GM18867 (cell line): ENCODE measurements at regions not wholly inside any gene's neighbourhood (a gene's known extent, or its start where the extent isn't known, plus 50 kb on each side); places are given as distances from the start of the nearest gene placed in this dataset.

Experiments used
- ATAC-seq: cut with Tn5 transposase; IDR thresholded peaks from one replicate; pipeline ENCODE4 v1.9.1; 2021; ENCODE audit warnings: mild to moderate bottlenecking, moderate library complexity; ENCODE audit not compliant: unreplicated experiment

- no peak for ATAC-seq
Observed at GRCh38 chrX:45714866-45715265, 514.2 kb upstream of the DIPK2B start.

- ATAC-seq, result no peak
Observed at GRCh38 chrX:45712067-45712466, 511.4 kb upstream of the DIPK2B start.

- no peak for ATAC-seq
Observed at GRCh38 chrX:45711231-45711630, 510.6 kb upstream of the DIPK2B start.

GRCh38 chrX:45710081-45710801 is 509.6 kb upstream of the DIPK2B start:
- peak; percentile 78 for ATAC-seq

GRCh38 chrX:45709381-45709780 is 508.7 kb upstream of the DIPK2B start:
- no peak for ATAC-seq

GRCh38 chrX:45699158-45699557 is 498.5 kb upstream of the DIPK2B start:
- no peak for ATAC-seq

GRCh38 chrX:45697591-45697990 is 496.9 kb upstream of the DIPK2B start:
- no peak for ATAC-seq

- ATAC-seq, result no peak
Observed at GRCh38 chrX:45696736-45697135, 496.1 kb upstream of the DIPK2B start.

- ATAC-seq, result no peak
Observed at GRCh38 chrX:45689971-45690370, 489.3 kb upstream of the DIPK2B start.

- ATAC-seq, result no peak
Observed at GRCh38 chrX:45683914-45684313, 483.2 kb upstream of the DIPK2B start.

- no peak for ATAC-seq
Observed at GRCh38 chrX:45681891-45682290, 481.2 kb upstream of the DIPK2B start.

GRCh38 chrX:45669715-45670340 is 469.2 kb upstream of the DIPK2B start:
- no peak for ATAC-seq

- ATAC-seq, result no peak
Observed at GRCh38 chrX:45668686-45669443, 468.2 kb upstream of the DIPK2B start.

GRCh38 chrX:45667666-45668065 is 467.0 kb upstream of the DIPK2B start:
- no peak for ATAC-seq

GRCh38 chrX:45664727-45665290 is 464.1 kb upstream of the DIPK2B start:
- ATAC-seq, result no peak

- ATAC-seq, result no peak
Observed at GRCh38 chrX:45660477-45660876, 459.8 kb upstream of the DIPK2B start.

GRCh38 chrX:45633419-45633818 is 432.7 kb upstream of the DIPK2B start:
- ATAC-seq, result no peak

- no peak for ATAC-seq
Observed at GRCh38 chrX:45632506-45632905, 431.8 kb upstream of the DIPK2B start.

- ATAC-seq, result no peak
Observed at GRCh38 chrX:45630078-45630477, 429.4 kb upstream of the DIPK2B start.

GRCh38 chrX:45628041-45628440 is 427.4 kb upstream of the DIPK2B start:
- no peak for ATAC-seq

GRCh38 chrX:45623266-45623665 is 422.6 kb upstream of the DIPK2B start:
- no peak for ATAC-seq

GRCh38 chrX:45622538-45622937 is 421.9 kb upstream of the DIPK2B start:
- no peak for ATAC-seq
